Retinal pigment epithelial cell (primary cell): ENCODE measurements at regions not wholly inside any gene's neighbourhood (a gene's known extent, or its start where the extent isn't known, plus 50 kb on each side); places are given as distances from the start of the nearest gene placed in this dataset.

Experiments used
- DNase-seq: peaks from one replicate; pipeline ENCODE4 v3.0.0-alpha.2; 2010; ENCODE audit warnings: low read depth
- H3K4me3 ChIP-seq: 2 replicates; pipeline ENCODE4 v1.5.1; 2011; ENCODE audit warnings: mild to moderate bottlenecking, low read length, control low read depth, moderate library complexity
- TF ChIP-seq, protein P1 (sequence below): conservative IDR thresholded peaks from 2 replicates; pipeline ENCODE4 v1.5.1; 2011; ENCODE audit warnings: low read depth, low read length, control low read depth, inconsistent platforms

GRCh38 chr16:77666771-77667170 lies 55.5 kb upstream of the NUDT7 start:
- TF ChIP-seq, protein P1, sequence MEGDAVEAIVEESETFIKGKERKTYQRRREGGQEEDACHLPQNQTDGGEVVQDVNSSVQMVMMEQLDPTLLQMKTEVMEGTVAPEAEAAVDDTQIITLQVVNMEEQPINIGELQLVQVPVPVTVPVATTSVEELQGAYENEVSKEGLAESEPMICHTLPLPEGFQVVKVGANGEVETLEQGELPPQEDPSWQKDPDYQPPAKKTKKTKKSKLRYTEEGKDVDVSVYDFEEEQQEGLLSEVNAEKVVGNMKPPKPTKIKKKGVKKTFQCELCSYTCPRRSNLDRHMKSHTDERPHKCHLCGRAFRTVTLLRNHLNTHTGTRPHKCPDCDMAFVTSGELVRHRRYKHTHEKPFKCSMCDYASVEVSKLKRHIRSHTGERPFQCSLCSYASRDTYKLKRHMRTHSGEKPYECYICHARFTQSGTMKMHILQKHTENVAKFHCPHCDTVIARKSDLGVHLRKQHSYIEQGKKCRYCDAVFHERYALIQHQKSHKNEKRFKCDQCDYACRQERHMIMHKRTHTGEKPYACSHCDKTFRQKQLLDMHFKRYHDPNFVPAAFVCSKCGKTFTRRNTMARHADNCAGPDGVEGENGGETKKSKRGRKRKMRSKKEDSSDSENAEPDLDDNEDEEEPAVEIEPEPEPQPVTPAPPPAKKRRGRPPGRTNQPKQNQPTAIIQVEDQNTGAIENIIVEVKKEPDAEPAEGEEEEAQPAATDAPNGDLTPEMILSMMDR, result no peak
- H3K4me3 ChIP-seq, result no peak overlapping the region
- DNase-seq, result no peak

- no peak overlapping the region for H3K4me3 ChIP-seq
- DNase-seq, result no peak
- TF ChIP-seq, protein P1, result no peak
Measured at GRCh38 chr16:77668201-77668600, 54.1 kb upstream of the NUDT7 start.

DNA sequence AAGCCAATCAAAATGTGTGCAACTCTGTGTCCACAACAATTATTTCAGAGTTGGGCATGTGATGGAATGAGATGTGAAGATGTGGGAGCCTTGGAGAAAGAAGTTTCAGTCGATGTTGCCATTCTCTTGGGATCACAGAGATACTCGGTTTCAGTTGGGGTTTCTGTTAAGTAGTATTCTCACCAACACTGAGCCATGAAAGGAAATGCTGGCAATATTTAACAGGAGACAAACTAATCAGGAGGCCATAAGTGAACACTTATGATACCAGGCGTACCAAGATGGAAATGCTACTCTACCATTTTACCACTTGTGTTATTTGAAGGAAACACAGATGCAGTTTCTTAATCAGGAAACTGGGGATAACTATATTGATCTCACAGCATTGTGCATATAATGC lies 53.3 kb upstream of the NUDT7 start:
- no peak for DNase-seq
- TF ChIP-seq, protein P1, result no peak
- H3K4me3 ChIP-seq, result no peak overlapping the region
